ENCODE measurements at regions not wholly inside any gene's neighbourhood (a gene's known extent, or its start where the extent isn't known, plus 50 kb on each side); places are given as distances from the start of the nearest gene placed in this dataset.

DNA sequence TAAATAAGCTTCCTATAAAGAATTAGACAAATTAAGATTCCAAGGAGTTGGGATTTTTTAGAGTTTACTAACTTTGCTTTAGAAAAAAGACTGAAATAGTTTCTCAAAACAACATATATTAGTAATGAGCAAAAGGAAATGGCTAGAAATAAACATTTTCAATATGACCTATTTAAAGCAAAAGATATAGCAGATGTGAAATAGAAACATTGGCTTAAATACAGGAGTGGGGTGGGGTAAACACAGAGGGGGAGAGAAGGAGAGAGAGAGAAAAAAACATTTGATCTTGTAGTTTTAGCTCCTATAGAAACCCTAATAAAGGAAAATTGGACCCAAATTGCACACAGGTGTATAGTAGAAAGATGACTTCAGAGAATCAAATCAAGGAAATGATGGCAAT, 794.5 kb downstream of the MED13L start:
- no peak for TF ChIP-seq CTCF (IDR thresholded peaks at IDR 0.05; ENCODE audit: borderline replicate concordance, insufficient read depth, low read depth, low read length)
- H3K4me3 ChIP-seq (ENCODE audit: low read depth, low read length) = no peak overlapping the region

DNA sequence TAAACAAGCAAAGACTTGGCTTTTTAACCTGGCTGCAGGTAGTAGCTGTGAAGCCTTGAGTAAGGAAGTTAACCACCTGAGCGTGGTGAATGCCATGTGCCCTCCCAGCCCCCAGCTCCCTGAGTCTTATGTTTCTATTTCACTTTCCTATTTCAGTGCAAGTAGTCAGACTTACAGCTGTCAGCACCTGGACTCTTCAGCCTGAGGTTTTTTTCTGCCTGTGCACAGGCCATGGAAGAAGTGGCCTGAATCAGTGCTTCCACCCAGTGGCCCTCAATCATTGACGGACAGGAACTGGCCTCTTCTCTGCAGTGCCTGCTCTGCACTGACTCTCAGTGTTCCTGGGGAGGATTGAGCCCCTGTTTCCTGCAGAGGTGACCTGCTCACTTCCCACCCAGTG, 796.4 kb downstream of the MED13L start:
- TF ChIP-seq CTCF (IDR thresholded peaks at IDR 0.05; ENCODE audit: borderline replicate concordance, insufficient read depth, low read depth, low read length) = peak; percentile 23; the same call in 1 of the 2 replicates
- no peak overlapping the region for H3K4me3 ChIP-seq (ENCODE audit: low read depth, low read length)

DNA sequence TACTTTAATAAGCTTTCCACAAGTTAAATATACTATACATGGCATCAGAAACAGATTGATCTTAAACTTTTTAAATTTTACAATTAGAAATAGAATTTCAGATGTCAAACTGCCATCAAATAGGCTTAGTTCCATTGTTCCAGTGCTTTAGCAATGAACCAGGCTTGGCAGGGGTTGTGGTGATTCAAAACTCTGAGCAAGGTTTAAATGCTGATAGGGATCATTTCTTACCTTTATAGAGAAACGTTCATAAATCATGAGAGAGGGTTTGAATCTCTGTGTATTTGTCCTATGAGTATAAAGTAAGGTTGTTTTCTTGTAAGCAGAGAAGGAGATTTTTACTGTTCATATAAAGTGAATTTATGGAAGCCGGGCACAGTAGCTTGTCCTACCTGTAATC, 794.5 kb upstream of the TBX3 start:
- no peak for TF ChIP-seq CTCF (IDR thresholded peaks at IDR 0.05; ENCODE audit: borderline replicate concordance, insufficient read depth, low read depth, low read length)

DNA sequence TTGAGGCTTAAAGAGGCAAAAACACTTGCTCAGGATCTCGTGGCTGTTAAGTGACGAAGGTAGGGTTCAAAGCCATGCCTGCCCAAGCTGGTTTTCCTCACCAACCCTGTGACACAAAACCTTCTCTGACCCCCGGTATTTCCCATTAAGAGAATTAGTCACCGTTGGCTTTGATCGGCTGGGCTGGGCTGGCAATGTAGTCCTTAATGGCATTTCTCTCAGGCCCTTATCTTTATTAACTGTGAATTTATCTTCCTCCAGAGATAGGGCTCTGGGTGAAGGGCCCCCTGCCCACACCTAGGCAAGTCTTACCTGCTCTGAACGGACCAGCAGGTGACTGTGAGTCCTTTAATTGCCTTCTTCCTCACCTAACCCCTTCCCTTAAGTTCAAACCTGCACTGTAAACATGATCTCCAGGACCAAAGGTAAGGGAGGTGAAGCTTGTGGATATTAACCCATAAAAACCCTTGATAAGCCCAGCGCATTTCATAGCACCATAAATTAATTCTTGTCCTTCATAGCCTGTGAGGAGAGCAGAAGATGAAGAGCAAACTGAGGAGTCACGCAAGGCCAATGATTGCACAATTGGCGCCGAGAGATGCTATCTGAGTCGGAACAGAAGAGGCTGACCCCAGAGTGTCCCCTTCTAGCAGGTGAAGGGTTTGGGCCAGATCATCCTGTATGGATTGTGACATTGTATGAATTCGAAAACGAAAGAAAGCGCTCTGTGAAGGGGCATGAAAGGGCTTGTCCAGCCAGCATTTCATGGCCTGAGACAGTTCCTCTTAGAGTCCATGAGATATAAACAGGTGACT, 790.8 kb upstream of the TBX3 start:
- TF ChIP-seq CTCF (IDR thresholded peaks at IDR 0.05; ENCODE audit: borderline replicate concordance, insufficient read depth, low read depth, low read length) = no peak
- no peak overlapping the region for H3K4me3 ChIP-seq (ENCODE audit: low read depth, low read length)

More for the DNA sequence above, 794.5 kb upstream of the TBX3 start:
- no peak overlapping the region for H3K4me3 ChIP-seq (ENCODE audit: low read depth, low read length)

GRCh38 chr12:115473257-115473956, 789.4 kb upstream of the TBX3 start:
- no peak overlapping the region for H3K4me3 ChIP-seq (ENCODE audit: low read depth, low read length)
- no peak for TF ChIP-seq CTCF (IDR thresholded peaks at IDR 0.05; ENCODE audit: borderline replicate concordance, insufficient read depth, low read depth, low read length)

GRCh38 chr12:115472852-115473251, 788.9 kb upstream of the TBX3 start:
- H3K4me3 ChIP-seq (ENCODE audit: low read depth, low read length) = no peak overlapping the region
- no peak for TF ChIP-seq CTCF (IDR thresholded peaks at IDR 0.05; ENCODE audit: borderline replicate concordance, insufficient read depth, low read depth, low read length)

- no peak overlapping the region for H3K4me3 ChIP-seq (ENCODE audit: low read depth, low read length)
- TF ChIP-seq CTCF (IDR thresholded peaks at IDR 0.05; ENCODE audit: borderline replicate concordance, insufficient read depth, low read depth, low read length) = no peak
Measured at GRCh38 chr12:115470977-115471376, 787.0 kb upstream of the TBX3 start.

Measured in GM12875 (cell line).